ENCODE measurements at regions not wholly inside any gene's neighbourhood (a gene's known extent, or its start where the extent isn't known, plus 50 kb on each side); places are given as distances from the start of the nearest gene placed in this dataset.

- WGBS, 2 experiments (ENCODE audit: extremely low coverage in 2 of 2, insufficient read length in 1 of 2), result 59% methylated on average over 5 of the region's 10 CpGs; no CpG with 5 or more reads in 1 of the 2 experiments
- H3K4me3 ChIP-seq (ENCODE audit: insufficient read depth, low read depth, low read length), result no peak overlapping the region
- H2AK9ac ChIP-seq (replicated peaks; ENCODE audit: low read depth, low read length, poor library complexity), result no peak overlapping the region
- H3K4me1 ChIP-seq (ENCODE audit: control insufficient read depth, insufficient read depth, low read length), result no peaks in the 10 kb centered on the region
- no peak overlapping the region for H2BK120ac ChIP-seq (ENCODE audit: low read depth, low read length)
- POLR2A ChIA-PET (ENCODE audit: unreplicated experiment), result no interaction called here
- CTCF ChIA-PET, result no interaction called here
- intact Hi-C loops (cut with micrococcal nuclease), result no loop called here
- ATAC-seq (ENCODE audit: low read depth), result no peak
- no peak for TF ChIP-seq NFE2L2 (IDR thresholded peaks at IDR 0.05; ENCODE audit: low read depth, low read length)
- no peak for TF ChIP-seq ELK1 (IDR thresholded peaks at IDR 0.05; ENCODE audit: borderline replicate concordance, low read depth, low read length)
- no peak for TF ChIP-seq MAZ (IDR thresholded peaks at IDR 0.05; ENCODE audit: borderline replicate concordance, low read depth, low read length)
- no peak for TF ChIP-seq USF2 (IDR thresholded peaks at IDR 0.05; ENCODE audit: low read depth, low read length)
- TF ChIP-seq RCOR1 (IDR thresholded peaks at IDR 0.05; ENCODE audit: insufficient replicate concordance, low read length), result no peak
- no peak for TF ChIP-seq FOS (IDR thresholded peaks at IDR 0.05; ENCODE audit: low read depth, low read length)
- TF ChIP-seq POLR2A (IDR thresholded peaks at IDR 0.05; ENCODE audit: low read depth, low read length), result no peak
- no peak overlapping the region for H4K5ac ChIP-seq (ENCODE audit: low read depth, low read length)
- no peak overlapping the region for H3K56ac ChIP-seq (ENCODE audit: extremely low read depth, insufficient read depth, low read length)
- H2BK15ac ChIP-seq (ENCODE audit: low read depth, low read length), result no peak overlapping the region
- H3K9ac ChIP-seq (ENCODE audit: low read depth, low read length), result no peak overlapping the region
- no peak overlapping the region for H2BK5ac ChIP-seq (ENCODE audit: low read depth, low read length, poor library complexity, severe bottlenecking)
- dilution Hi-C loops (cut with HindIII; ENCODE audit: low sequenced_read_pairs, unreplicated experiment), result no loop called here
- no peaks in the 10 kb centered on the region; the same call in 1 of the 2 replicates for H3K27me3 ChIP-seq (ENCODE audit: control insufficient read depth, insufficient read depth, low read length)
- no peak overlapping the region for H4K91ac ChIP-seq (ENCODE audit: insufficient read depth, low read depth, low read length)
- H3K23ac ChIP-seq (ENCODE audit: low read depth, low read length), result no peak overlapping the region
- no peak overlapping the region for H3K18ac ChIP-seq (ENCODE audit: low read depth, low read length)
- in situ Hi-C loops (cut with MboI; ENCODE audit: low sequenced_read_pairs), result no loop called here
- no peaks in the 10 kb centered on the region for H3K79me1 ChIP-seq (ENCODE audit: low read depth in 1 of 2, low read length in 2 of 2)
- no peak overlapping the region for H2AFZ ChIP-seq (replicated peaks; ENCODE audit: low read length, poor library complexity)
- H4K8ac ChIP-seq (ENCODE audit: low read depth in 2 of 2, low read length in 2 of 2), result no peak overlapping the region
- H3K9me1 ChIP-seq (ENCODE audit: insufficient read depth, low read length), result no peaks in the 10 kb centered on the region
- H3K4me2 ChIP-seq (ENCODE audit: low read depth, low read length), result no peak overlapping the region
- DNase-seq, result no peak
- no peak overlapping the region for H3K14ac ChIP-seq (replicated peaks; ENCODE audit: low read depth, low read length)
- H3K4ac ChIP-seq (ENCODE audit: low read depth, low read length), result no peak overlapping the region
- H2AK5ac ChIP-seq (ENCODE audit: low read depth, low read length), result no peak overlapping the region
- no peak overlapping the region for H2BK20ac ChIP-seq (ENCODE audit: low read depth, low read length)
- H3K27ac ChIP-seq (ENCODE audit: insufficient read depth, low read length), result no peak overlapping the region
- H3K36me3 ChIP-seq (ENCODE audit: control insufficient read depth, insufficient read depth, low read length), result no peaks in the 10 kb centered on the region
- no peaks in the 10 kb centered on the region for H3K9me3 ChIP-seq (ENCODE audit: control insufficient read depth, insufficient read depth, low read length)
- H4K20me1 ChIP-seq (ENCODE audit: insufficient read depth, low read length), result no peaks in the 10 kb centered on the region
- BruUV-seq (replicated peaks), result no TSS peak
These were observed 541.7 kb downstream of the FGF9 start for GRCh38 chr13:22212576-22212975.
